HG03442 (cell line): ENCODE measurements at regions not wholly inside any gene's neighbourhood (a gene's known extent, or its start where the extent isn't known, plus 50 kb on each side); places are given as distances from the start of the nearest gene placed in this dataset.

Experiments used
- ATAC-seq: cut with Tn5 transposase; IDR thresholded peaks from one replicate; pipeline ENCODE4 v1.9.1; 2021; ENCODE audit warnings: mild to moderate bottlenecking, moderate library complexity; ENCODE audit not compliant: unreplicated experiment

GRCh38 chr2:16019617-16020351, 79.4 kb downstream of the MYCN start:
- no peak for ATAC-seq

- ATAC-seq: no peak
Measured at GRCh38 chr2:16019060-16019480, 78.7 kb downstream of the MYCN start.

- ATAC-seq: no peak
Measured at GRCh38 chr2:16018277-16019059, 78.1 kb downstream of the MYCN start.

GRCh38 chr2:16016282-16016681, 75.9 kb downstream of the MYCN start:
- no peak for ATAC-seq

- no peak for ATAC-seq
Measured at GRCh38 chr2:16015903-16016265, 75.5 kb downstream of the MYCN start.

- no peak for ATAC-seq
Measured at GRCh38 chr2:16015210-16015902, 75.0 kb downstream of the MYCN start.

GRCh38 chr2:16014802-16015201, 74.5 kb downstream of the MYCN start:
- ATAC-seq: no peak

- ATAC-seq: no peak
Measured at GRCh38 chr2:16014041-16014787, 73.9 kb downstream of the MYCN start.

- no peak for ATAC-seq
Measured at GRCh38 chr2:16013359-16013911, 73.1 kb downstream of the MYCN start.

GRCh38 chr2:16012626-16013358, 72.4 kb downstream of the MYCN start:
- no peak for ATAC-seq

GRCh38 chr2:16012029-16012596, 71.8 kb downstream of the MYCN start:
- ATAC-seq: no peak

GRCh38 chr2:16011621-16011960, 71.2 kb downstream of the MYCN start:
- no peak for ATAC-seq

- ATAC-seq: no peak
Measured at GRCh38 chr2:16010951-16011620, 70.7 kb downstream of the MYCN start.

GRCh38 chr2:16010011-16010410, 69.7 kb downstream of the MYCN start:
- no peak for ATAC-seq

- no peak for ATAC-seq
Measured at GRCh38 chr2:16009560-16009959, 69.2 kb downstream of the MYCN start.

GRCh38 chr2:16008856-16009255, 68.5 kb downstream of the MYCN start:
- ATAC-seq: no peak

GRCh38 chr2:16008331-16008850, 68.0 kb downstream of the MYCN start:
- ATAC-seq: no peak

GRCh38 chr2:16007167-16007934, 67.0 kb downstream of the MYCN start:
- ATAC-seq: no peak
